K562 (cell line): ENCODE measurements at regions not wholly inside any gene's neighbourhood (a gene's known extent, or its start where the extent isn't known, plus 50 kb on each side); places are given as distances from the start of the nearest gene placed in this dataset.

ENCODE experiments used
- ADNP ChIP-seq: fragments of 200-800 bp; sonication (Bioruptor generic); IDR thresholded peaks from 2 replicates; pipeline ENCODE4 v1.6.1; 2016; ENCODE audit warnings: missing genetic modification characterization, missing compliant biosample characterization
- CHCHD3 ChIP-seq: fragments of 250-450 bp; sonication (Bioruptor Pico); IDR thresholded peaks from 2 replicates; pipeline ENCODE4 v2.1.2; 2022; ENCODE audit warnings: mild to moderate bottlenecking
- HDAC6 ChIP-seq: IDR thresholded peaks from 2 replicates; pipeline ENCODE4 v1.6.1; 2012; ENCODE audit warnings: low read depth, mild to moderate bottlenecking, control low read depth, inconsistent platforms, low read length, moderate library complexity
- MAFK ChIP-seq: IDR thresholded peaks from 2 replicates; pipeline ENCODE4 v1.6.1; 2011; ENCODE audit warnings: low read length, improper control_type of control experiment
- MIER1 ChIP-seq: fragments of 450-650 bp; IDR thresholded peaks from 2 replicates; pipeline ENCODE4 v1.6.1; 2016; ENCODE audit warnings: antibody characterized with exemption, mild to moderate bottlenecking, low read depth
- NCOA2 ChIP-seq, 2 experiments: fragments of 450-650 bp; IDR thresholded peaks; 2 replicates each; pipeline ENCODE4 v1.6.1; 2018; ENCODE audit warnings: mild to moderate bottlenecking in 2 of 2, moderate library complexity in 1 of 2; ENCODE audit not compliant: partially characterized antibody in 2 of 2
- RERE ChIP-seq: sonication (generic); formaldehyde crosslinking; IDR thresholded peaks from 2 replicates; pipeline ENCODE4 v1.8.0; 2023; ENCODE audit warnings: missing genetic modification reagents, mild to moderate bottlenecking, borderline replicate concordance
- SMAD4 ChIP-seq: fragments of 250-450 bp; sonication (Bioruptor Pico); conservative IDR thresholded peaks from 2 replicates; pipeline ENCODE4 v1.8.0; 2021; ENCODE audit warnings: inconsistent platforms, mild to moderate bottlenecking, moderate library complexity
- SPI1 ChIP-seq: IDR thresholded peaks from 2 replicates; pipeline ENCODE4 v1.6.1; 2011; ENCODE audit warnings: low read depth, low read length, control low read depth, borderline replicate concordance
- SUPT5H ChIP-seq: fragments of 450-650 bp; IDR thresholded peaks from 2 replicates; pipeline ENCODE4 v1.6.1; 2016
- THRAP3 ChIP-seq: fragments of 450-650 bp; IDR thresholded peaks from 2 replicates; pipeline ENCODE4 v1.6.1; 2016; ENCODE audit warnings: mild to moderate bottlenecking, inconsistent platforms, borderline replicate concordance
- TRIM24 ChIP-seq, 2 experiments: fragments of 450-650 bp; IDR thresholded peaks; 2 replicates each; pipeline ENCODE4 v1.6.1; 2016
- ZFP36 ChIP-seq: fragments of 150-350 bp; IDR thresholded peaks from 2 replicates; pipeline ENCODE4 v1.6.1; 2018; ENCODE audit warnings: low read length, low read depth; ENCODE audit not compliant: partially characterized antibody
- ZNF143 ChIP-seq: sonication (generic); formaldehyde crosslinking; IDR thresholded peaks from 2 replicates; pipeline ENCODE4 v1.9.0; 2022; ENCODE audit warnings: mild to moderate bottlenecking, missing genetic modification reagents
- ZNF174 ChIP-seq: fragments of 250-450 bp; sonication (Bioruptor Pico); IDR thresholded peaks from 2 replicates; pipeline ENCODE4 v1.4.0; 2020; ENCODE audit warnings: mild to moderate bottlenecking
- ZNF23 ChIP-seq: fragments of 250-450 bp; sonication (Bioruptor Pico); IDR thresholded peaks from 2 replicates; pipeline ENCODE4 v1.4.0; 2020; ENCODE audit warnings: mild to moderate bottlenecking
- ZNF57 ChIP-seq: fragments of 450-650 bp; formaldehyde crosslinking; IDR thresholded peaks from 2 replicates; pipeline ENCODE4 v1.4.0; 2020; ENCODE audit warnings: mild to moderate bottlenecking, moderate library complexity
- ZNF592 ChIP-seq: fragments of 450-650 bp; IDR thresholded peaks from 2 replicates; pipeline ENCODE4 v1.6.1; 2017; ENCODE audit warnings: antibody characterized with exemption, mild to moderate bottlenecking
- ZNF766 ChIP-seq: fragments of 200-800 bp; sonication (Bioruptor generic); conservative IDR thresholded peaks from 2 replicates; pipeline ENCODE4 v1.6.1; 2016; ENCODE audit warnings: missing genetic modification characterization, missing compliant biosample characterization
- ZNF778 ChIP-seq: fragments of 450-650 bp; formaldehyde crosslinking; IDR thresholded peaks from 2 replicates; pipeline ENCODE4 v1.4.0; 2020; ENCODE audit warnings: mild to moderate bottlenecking, moderate library complexity

GRCh38 chr3:178263236-178263916 is 272.9 kb upstream of the KCNMB2 start (continued):
- TF ChIP-seq ZNF778 (CRISPR knock-in tag) (no peak), ZNF143 (CRISPR knock-in tag) (no peak), CHCHD3 (CRISPR knock-in tag) (no peak), ADNP (tag) (no peak), MIER1 (no peak), NCOA2 (IDR thresholded peaks at IDR 0.05; ENCODE audit: partially characterized antibody in 2 of 2) (no peak), ZNF57 (CRISPR knock-in tag) (no peak), TRIM24 (IDR thresholded peaks at IDR 0.05) (peak; percentile 68 to 82; a peak in 3 of 4 replicates), SUPT5H (no peak), ZFP36 (no peak), HDAC6 (no peak), ZNF592 (peak; percentile 67), THRAP3 (no peak), ZNF174 (CRISPR knock-in tag) (no peak), SPI1 (no peak), SMAD4 (CRISPR knock-in tag) (peak; percentile 73), RERE (CRISPR knock-in tag) (no peak), ZNF766 (CRISPR knock-in tag) (no peak), MAFK (no peak), ZNF23 (no peak)
